Stimulated activated effector memory CD8-positive, alpha-beta T cell treated with anti-CD3 and anti-CD28 coated beads, Interleukin-12 subunit alpha, Interleukin-12 subunit beta, amount 100 ng/mL, for 72 hours (primary cell): ENCODE measurements at regions not wholly inside any gene's neighbourhood (a gene's known extent, or its start where the extent isn't known, plus 50 kb on each side); places are given as distances from the start of the nearest gene placed in this dataset.
"Not testable (repeated sequence)": the region's sequence is repeated elsewhere in the genome, so short reads cannot be mapped to it uniquely, and the experiment has no call there.

Experiments
- ATAC-seq: fragments of 150-1000 bp; cut with Tn5 transposase; 2 replicates; pipeline ENCODE4 v1.10.0; 2021
- DNase-seq, 2 donors: peaks; one replicate each; pipeline ENCODE4 v3.0.0; 2021 to 2022; ENCODE audit warnings: low spot score in 2 of 2
- H3K27ac Mint-ChIP-seq: one replicate; pipeline ENCODE4 v1.8.0; 2022; ENCODE audit warnings: mild to moderate bottlenecking, mixed read lengths
- H3K36me3 Mint-ChIP-seq: one replicate; pipeline ENCODE4 v1.8.0; 2022; ENCODE audit warnings: mild to moderate bottlenecking, mixed read lengths
- H3K4me1 Mint-ChIP-seq: one replicate; pipeline ENCODE4 v1.8.0; 2022; ENCODE audit warnings: mixed read lengths
- H3K4me3 Mint-ChIP-seq: one replicate; pipeline ENCODE4 v1.8.0; 2022; ENCODE audit warnings: mild to moderate bottlenecking, mixed read lengths
- H3K9me3 Mint-ChIP-seq: one replicate; pipeline ENCODE4 v1.8.0; 2022; ENCODE audit warnings: mixed read lengths

DNA sequence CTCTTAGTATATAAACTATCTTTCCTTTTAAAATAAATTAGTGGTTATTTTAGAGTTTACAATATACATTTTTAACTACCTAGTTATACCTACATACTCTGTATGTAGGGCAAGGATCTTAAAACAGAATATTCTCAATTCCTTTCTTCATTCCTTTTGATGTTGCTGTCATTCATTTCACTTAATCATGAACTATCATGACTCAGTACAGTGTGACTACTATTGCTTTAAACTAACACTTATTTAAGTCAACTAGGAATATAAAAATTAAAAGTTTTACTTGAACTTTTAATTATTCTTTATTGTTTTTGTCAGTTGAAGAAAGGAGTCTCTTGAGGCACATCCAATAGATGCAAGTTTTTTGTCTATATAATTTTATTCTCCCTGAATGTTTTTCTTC, 726.4 kb downstream of the BRINP3 start:
- no peaks in the 10 kb centered on the region for H3K36me3 Mint-ChIP-seq
- H3K4me3 Mint-ChIP-seq: no peak overlapping the region
- ATAC-seq (no peak), DNase-seq (no peak)
- H3K4me1 Mint-ChIP-seq: no peaks in the 10 kb centered on the region
- H3K27ac Mint-ChIP-seq: no peak overlapping the region
- peaks cover 20% of the 10 kb centered on the region for H3K9me3 Mint-ChIP-seq

- H3K9me3 Mint-ChIP-seq: peaks cover 20% of the 10 kb centered on the region
- H3K27ac Mint-ChIP-seq: no peak overlapping the region
- ATAC-seq: no peak
- H3K36me3 Mint-ChIP-seq: no peaks in the 10 kb centered on the region
- H3K4me3 Mint-ChIP-seq: no peak overlapping the region
- DNase-seq: no peak
- H3K4me1 Mint-ChIP-seq: no peaks in the 10 kb centered on the region
Observed at GRCh38 chr1:189752461-189752995, 725.1 kb downstream of the BRINP3 start.

DNA sequence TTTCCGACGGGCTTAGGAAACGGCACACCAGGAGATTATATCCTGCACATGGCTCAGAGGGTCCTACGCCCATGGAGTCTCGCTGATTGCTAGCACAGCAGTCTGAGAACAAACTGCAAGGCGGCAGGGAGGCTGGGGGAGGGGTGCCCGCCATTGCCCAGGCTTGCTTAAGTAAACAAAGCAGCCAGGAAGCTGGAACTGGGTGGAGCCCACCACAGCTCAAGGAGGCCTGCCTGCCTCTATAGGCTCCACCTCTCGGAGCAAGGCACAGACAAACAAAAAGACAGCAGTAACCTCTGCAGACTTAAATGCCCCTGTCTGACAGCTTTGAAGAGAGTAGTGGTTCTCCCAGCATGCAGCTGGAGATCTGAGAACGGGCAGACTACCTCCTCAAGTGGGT, 722.6 kb downstream of the BRINP3 start:
- not testable (repeated sequence) for DNase-seq, H3K27ac Mint-ChIP-seq, H3K36me3 Mint-ChIP-seq, H3K4me1 Mint-ChIP-seq, H3K4me3 Mint-ChIP-seq, ATAC-seq
- peaks cover 17% of the 10 kb centered on the region for H3K9me3 Mint-ChIP-seq

DNA sequence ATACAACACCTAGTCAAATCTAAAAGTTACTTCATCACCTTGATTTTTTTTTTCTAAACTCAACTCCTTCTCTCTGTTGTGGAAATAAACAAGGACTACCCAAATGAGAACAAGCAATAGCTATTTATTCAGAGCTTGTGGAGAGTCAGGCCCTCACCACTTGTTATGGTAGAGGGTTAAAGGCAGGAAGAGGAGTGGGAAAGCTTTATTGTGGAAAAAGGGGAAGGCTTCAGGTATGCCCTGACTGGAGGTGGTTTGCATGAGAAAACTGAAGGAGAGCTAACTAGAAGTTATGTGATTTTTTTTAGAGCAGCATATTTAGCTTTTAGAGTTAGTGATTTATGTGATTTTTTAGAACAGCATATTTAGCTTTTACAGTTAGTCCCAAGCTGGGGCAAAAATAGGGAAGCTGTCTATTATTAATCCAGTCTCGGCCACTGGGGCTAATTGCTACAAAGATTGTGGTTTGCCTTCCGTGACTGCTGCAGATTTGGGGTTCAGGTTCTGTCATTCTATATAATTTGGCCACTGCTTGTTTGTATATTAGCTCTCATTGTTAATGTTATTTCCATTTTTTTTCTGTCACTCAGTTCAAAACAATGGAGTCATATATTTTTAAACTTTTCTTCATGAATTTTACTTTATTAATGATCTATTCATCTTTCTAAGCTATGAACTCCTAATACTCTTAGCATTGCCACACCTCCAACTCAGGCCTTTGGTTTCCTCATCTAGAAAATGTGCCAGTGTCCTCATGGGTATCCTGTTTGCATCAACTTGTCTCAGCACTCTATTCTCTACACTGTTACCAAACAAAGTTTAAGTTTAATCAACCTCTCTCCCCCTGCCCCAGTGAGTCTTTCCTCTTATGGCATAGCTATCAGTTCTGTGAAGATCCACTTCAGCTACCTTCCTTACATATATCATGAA, 713.0 kb downstream of the BRINP3 start:
- Mint-ChIP-seq H3K9me3 (peaks cover 24% of the 10 kb centered on the region), H3K4me1 (no peaks in the 10 kb centered on the region), H3K4me3 (no peak overlapping the region)

DNA sequence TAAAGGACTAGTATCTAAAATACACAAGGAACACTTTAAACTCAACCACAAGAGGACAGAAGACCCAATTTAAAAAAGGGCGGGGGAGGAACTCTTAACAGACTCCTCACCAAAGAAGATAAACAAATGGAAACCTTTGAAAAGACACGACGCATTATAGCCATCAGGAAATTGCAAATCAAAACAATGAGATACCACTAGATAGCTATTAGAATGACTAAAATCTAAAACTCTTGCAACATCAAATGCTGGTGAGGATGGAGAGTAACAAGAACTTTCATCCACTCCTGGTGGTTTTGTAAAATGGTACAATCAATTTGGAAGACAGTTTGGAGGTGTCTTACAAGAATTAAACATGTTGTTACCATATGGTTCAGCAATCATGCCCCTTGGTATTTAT, 708.2 kb downstream of the BRINP3 start:
- ATAC-seq (no peak), DNase-seq (no peak)
- H3K9me3 Mint-ChIP-seq: peaks cover 23% of the 10 kb centered on the region

More for the DNA sequence above, 713.0 kb downstream of the BRINP3 start:
- no peak overlapping the region for H3K27ac Mint-ChIP-seq
- DNase-seq (no peak), ATAC-seq (no peak)
- H3K36me3 Mint-ChIP-seq: no peaks in the 10 kb centered on the region

DNA sequence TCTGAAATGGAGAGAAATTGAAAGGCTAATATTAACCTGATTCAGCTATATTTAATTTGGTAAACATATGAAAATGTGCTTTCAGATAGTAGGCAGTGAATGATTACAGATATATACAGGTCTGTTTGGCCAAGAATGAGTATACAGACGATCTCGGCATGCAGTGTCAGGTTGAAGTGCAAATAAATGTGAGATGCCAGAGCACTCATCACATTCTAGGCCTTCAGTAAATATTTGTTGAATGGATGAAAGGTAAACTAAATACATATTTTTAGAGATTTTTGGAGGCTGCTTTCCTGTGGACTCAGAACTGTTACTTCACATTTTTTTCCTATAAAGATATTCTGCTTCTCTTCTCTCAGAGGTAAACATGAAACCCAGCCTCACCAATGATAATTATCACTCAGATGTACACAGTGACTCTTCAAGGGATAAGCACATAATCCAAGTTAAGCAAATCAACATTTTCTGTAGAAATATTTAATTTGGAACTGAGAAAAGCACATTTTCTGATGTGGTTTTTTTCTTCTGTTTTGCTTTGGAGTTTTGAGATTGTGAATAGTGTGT, 702.9 kb downstream of the BRINP3 start:
- H3K4me1 Mint-ChIP-seq: no peaks in the 10 kb centered on the region
- no peak for DNase-seq
- no peak for ATAC-seq
- H3K27ac Mint-ChIP-seq: no peak overlapping the region
- no peak overlapping the region for H3K4me3 Mint-ChIP-seq
- H3K9me3 Mint-ChIP-seq: peaks cover 20% of the 10 kb centered on the region
- no peaks in the 10 kb centered on the region for H3K36me3 Mint-ChIP-seq

More for the DNA sequence above, 708.2 kb downstream of the BRINP3 start:
- Mint-ChIP-seq H3K4me1 (no peaks in the 10 kb centered on the region), H3K4me3 (no peak overlapping the region), H3K36me3 (no peaks in the 10 kb centered on the region), H3K27ac (no peak overlapping the region)

DNA sequence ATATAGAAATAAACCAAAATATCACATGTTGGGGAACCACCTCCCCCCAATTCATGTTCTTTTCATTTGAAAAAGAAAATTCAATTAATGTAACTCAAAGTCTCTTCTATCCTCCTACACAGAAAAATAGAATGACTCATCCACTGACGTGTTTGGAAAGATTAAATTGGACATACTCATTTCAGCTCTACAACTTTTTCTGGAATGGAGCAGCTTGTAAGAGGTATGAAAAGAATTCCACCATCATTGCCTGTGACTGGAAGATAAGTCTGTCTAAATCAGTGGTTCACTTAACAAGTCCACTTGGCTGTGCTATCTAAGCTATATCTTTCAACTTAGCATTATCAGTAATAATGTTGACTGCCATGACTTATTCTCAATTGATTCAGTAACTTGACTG, 702.3 kb downstream of the BRINP3 start:
- H3K36me3 Mint-ChIP-seq: no peaks in the 10 kb centered on the region
- H3K4me1 Mint-ChIP-seq: no peaks in the 10 kb centered on the region
- ATAC-seq: no peak
- peaks cover 19% of the 10 kb centered on the region for H3K9me3 Mint-ChIP-seq
- no peak for DNase-seq
- H3K4me3 Mint-ChIP-seq: no peak overlapping the region
- no peak overlapping the region for H3K27ac Mint-ChIP-seq

DNA sequence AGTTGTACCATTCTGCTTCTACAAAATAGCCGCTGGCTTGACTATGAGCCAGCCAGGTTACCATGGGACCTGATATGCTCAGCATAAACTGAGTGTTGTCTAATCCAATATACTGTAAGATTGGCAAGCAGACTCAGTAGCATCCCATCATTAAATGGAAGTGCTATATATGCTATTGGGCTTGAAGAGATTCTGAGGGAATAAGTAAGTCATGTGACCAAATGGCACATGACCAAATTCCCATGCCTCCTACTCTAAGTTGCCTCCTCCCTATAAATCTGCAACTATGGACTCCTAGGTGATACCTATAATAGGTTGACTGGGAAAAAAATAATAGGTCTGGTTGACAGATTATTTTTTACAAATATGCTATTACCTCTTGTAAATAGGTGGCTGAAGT, 698.6 kb downstream of the BRINP3 start:
- H3K4me3 Mint-ChIP-seq: no peak overlapping the region
- peaks cover 14% of the 10 kb centered on the region for H3K9me3 Mint-ChIP-seq
- H3K4me1 Mint-ChIP-seq: no peaks in the 10 kb centered on the region
- ATAC-seq (no peak), DNase-seq (no peak)
- no peak overlapping the region for H3K27ac Mint-ChIP-seq
- no peaks in the 10 kb centered on the region for H3K36me3 Mint-ChIP-seq

DNA sequence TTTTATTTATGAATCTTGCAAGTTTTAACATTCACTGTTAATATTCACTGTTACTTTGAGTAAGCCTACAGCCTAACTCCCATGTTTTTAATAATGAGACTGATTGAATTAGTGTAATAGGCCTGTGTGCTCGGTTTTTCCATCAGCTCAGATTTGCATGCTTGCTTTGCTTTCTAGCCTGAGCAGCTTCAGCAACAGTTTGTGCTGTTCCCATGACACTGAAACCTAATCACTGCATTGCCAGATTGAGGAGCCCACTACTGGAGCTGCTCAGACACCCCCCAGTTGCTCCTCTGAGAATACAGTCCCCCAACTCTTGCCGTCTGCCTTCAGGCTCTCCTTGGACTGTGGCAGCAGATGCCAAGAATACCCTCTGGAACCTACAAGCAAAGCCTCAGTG, 695.4 kb downstream of the BRINP3 start:
- ATAC-seq (no peak), DNase-seq (no peak)
- H3K27ac Mint-ChIP-seq: no peak overlapping the region
- no peak overlapping the region for H3K4me3 Mint-ChIP-seq
- H3K4me1 Mint-ChIP-seq: no peaks in the 10 kb centered on the region
- peaks cover 13% of the 10 kb centered on the region for H3K9me3 Mint-ChIP-seq
- H3K36me3 Mint-ChIP-seq: no peaks in the 10 kb centered on the region

DNA sequence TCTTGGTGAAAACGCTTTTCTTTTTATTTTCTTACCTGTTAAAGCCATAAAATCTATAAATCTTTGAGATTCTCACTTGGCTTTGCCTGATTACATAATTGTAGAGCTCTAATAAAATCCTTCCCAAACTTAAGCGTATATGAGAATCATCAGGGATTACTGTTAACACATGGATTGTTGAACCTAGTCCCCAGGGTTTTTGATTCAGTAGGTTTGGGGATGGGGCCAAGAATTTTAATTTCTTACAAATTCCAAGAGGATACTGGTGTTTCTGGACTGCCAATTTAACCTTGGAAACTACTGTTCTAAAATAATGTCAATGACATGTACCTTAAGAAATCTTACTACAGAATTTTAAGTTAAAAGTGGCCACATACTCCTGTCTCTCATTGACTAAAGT, 694.2 kb downstream of the BRINP3 start:
- DNase-seq (no peak), ATAC-seq (no peak)
- H3K4me1 Mint-ChIP-seq: no peaks in the 10 kb centered on the region
- H3K9me3 Mint-ChIP-seq: peaks cover 16% of the 10 kb centered on the region
- no peak overlapping the region for H3K4me3 Mint-ChIP-seq
- no peak overlapping the region for H3K27ac Mint-ChIP-seq
- H3K36me3 Mint-ChIP-seq: no peaks in the 10 kb centered on the region

DNA sequence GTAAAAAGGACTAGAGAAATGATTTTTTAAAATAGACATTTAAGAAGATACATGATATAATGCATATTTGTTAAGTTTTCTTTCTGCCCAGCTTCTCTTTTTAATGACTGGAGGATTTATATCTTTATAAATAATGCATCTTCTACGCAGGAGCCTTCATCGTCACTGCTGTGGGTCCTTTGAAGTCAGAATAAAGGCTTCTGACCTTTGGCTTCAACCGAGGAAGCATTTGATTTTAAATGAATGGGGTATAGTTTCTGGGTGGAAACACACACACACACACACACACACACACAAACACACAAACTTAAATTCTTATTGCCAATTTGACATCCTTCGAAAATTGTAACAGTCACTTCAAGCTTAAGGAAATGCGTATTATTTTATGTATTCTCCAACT, 690.9 kb downstream of the BRINP3 start:
- Mint-ChIP-seq H3K4me1 (no peaks in the 10 kb centered on the region), H3K27ac (no peak overlapping the region), H3K36me3 (no peaks in the 10 kb centered on the region), H3K9me3 (peaks cover 22% of the 10 kb centered on the region), H3K4me3 (no peak overlapping the region)
- no peak for DNase-seq
- ATAC-seq: no peak

- Mint-ChIP-seq H3K9me3 (peaks cover 22% of the 10 kb centered on the region), H3K4me3 (no peak overlapping the region), H3K27ac (no peak overlapping the region), H3K36me3 (no peaks in the 10 kb centered on the region), H3K4me1 (no peaks in the 10 kb centered on the region)
- DNase-seq: no peak
- ATAC-seq: no peak
Observed at GRCh38 chr1:189787201-189787600, 690.5 kb downstream of the BRINP3 start.

DNA sequence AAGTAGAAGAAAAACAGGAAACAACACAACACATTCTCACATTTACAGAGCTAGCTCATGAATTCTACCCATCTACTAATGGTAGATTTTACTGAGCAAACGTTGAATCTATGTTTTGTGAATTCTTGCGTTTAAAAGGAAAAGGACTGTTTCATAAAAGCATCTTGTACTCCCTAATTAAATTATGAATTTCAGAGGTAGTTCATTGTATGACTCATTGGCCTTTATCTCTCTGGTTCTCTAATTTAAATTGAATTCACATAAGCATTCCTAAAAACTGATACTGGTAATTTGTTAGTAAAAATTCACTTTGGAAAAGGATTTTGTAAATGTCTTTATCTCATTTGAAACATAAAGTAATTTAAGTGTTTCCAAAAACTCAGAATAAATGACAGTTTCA, 687.3 kb downstream of the BRINP3 start:
- Mint-ChIP-seq H3K27ac (no peak overlapping the region), H3K36me3 (no peaks in the 10 kb centered on the region), H3K9me3 (peaks cover 22% of the 10 kb centered on the region), H3K4me1 (no peaks in the 10 kb centered on the region), H3K4me3 (no peak overlapping the region)
- no peak for DNase-seq
- ATAC-seq: no peak

DNA sequence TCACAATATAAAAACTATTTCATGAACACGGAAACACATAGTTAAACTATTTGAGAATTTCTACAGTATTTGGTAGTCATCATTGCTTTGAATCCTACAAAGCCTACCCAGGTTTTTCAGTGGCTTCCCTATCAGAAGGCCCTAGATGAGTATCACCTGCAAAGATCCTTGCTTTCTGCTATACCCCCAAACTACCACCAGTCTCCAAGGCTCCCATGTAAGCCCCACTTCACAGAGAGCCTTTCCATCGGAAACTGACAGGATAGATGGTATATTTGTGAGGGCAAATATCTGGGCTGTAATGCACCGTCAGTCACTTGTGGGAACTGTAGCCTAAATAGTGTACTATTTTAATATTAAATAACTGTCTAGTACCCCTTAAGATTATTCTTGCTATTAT, 674.3 kb downstream of the BRINP3 start:
- Mint-ChIP-seq H3K36me3 (peaks cover 4% of the 10 kb centered on the region), H3K4me1 (no peaks in the 10 kb centered on the region), H3K27ac (no peak overlapping the region), H3K4me3 (no peak overlapping the region), H3K9me3 (peaks cover 13% of the 10 kb centered on the region)
- DNase-seq: no peak
- ATAC-seq: no peak

DNA sequence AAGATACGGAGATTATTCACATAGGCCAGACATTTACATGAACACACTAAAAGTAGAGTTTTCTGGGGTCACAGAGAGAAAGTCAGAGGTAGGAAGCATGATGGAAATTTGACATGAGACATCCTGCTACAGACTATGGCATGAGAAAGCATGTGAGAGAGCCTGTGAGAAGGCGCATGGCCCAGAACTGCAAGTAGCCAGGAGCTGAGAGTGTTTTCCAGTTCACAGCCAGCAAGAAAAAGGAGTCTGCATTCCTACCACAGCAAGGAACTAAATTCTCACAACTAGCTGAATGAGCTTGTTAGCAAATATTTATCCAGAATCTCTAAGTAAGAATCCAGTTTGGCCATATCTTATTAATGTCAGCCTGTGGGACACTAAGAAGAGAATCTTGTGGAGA, 673.3 kb downstream of the BRINP3 start:
- DNase-seq: no peak
- Mint-ChIP-seq H3K27ac (no peak overlapping the region), H3K4me1 (no peaks in the 10 kb centered on the region), H3K4me3 (no peak overlapping the region), H3K36me3 (no peaks in the 10 kb centered on the region), H3K9me3 (peaks cover 9% of the 10 kb centered on the region)
- no peak for ATAC-seq

DNA sequence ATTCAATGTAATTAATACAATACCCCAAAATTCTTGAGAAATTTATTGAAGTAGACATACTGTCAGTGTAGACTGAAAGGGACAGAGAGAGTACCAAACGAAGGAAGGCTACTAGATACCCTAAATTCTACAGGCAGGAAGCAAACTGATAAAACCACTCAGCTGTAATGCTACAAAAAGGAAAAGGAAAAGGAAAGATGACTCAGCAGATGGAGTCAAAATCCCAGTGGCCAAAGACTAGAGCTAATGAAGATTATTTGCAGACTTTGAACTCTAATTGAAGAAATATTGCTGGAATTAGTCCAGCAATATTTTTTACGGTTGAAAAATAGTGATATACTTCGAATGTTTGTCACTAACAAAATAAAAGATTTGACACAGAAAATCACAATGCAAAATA, 671.9 kb downstream of the BRINP3 start:
- no peak for ATAC-seq
- H3K4me3 Mint-ChIP-seq: no peak overlapping the region
- H3K4me1 Mint-ChIP-seq: no peaks in the 10 kb centered on the region
- peaks cover 9% of the 10 kb centered on the region for H3K9me3 Mint-ChIP-seq
- no peak overlapping the region for H3K27ac Mint-ChIP-seq
- no peaks in the 10 kb centered on the region for H3K36me3 Mint-ChIP-seq
- DNase-seq: no peak
